HepG2 (cell line): ENCODE measurements at regions not wholly inside any gene's neighbourhood (a gene's known extent, or its start where the extent isn't known, plus 50 kb on each side); places are given as distances from the start of the nearest gene placed in this dataset.

Experiments
- ATAC-seq: fragments of 200-7000 bp; cut with Tn5 transposase; 3 replicates; pipeline ENCODE4 v1.9.1; 2020; ENCODE audit warnings: mild to moderate bottlenecking, moderate library complexity
- BruUV-seq: library from RNA; stranded (reverse); fragments of 400-500 nt; replicated peaks from 2 replicates; lab custom pipeline; 2021; lab: Mats Ljungman, UMichigan
- CTCF ChIA-PET: fragments of 300-600 bp; formaldehyde crosslinking; extraction: SDS; loops from one replicate; lab custom pipeline; 2021; ENCODE audit warnings: low total read pairs, inconsistent platforms, low intra/inter-chr PET ratio; lab: Yijun Ruan, JAX
- POLR2A ChIA-PET: fragments of 350-600 bp; sonication (Branson Sonifier 250); formaldehyde crosslinking; loops from one replicate; lab custom pipeline; 2020; ENCODE audit warnings: antibody characterized with exemption, inconsistent platforms; lab: Yijun Ruan, JAX
- DNase-seq: peaks from one replicate; pipeline ENCODE4 v3.0.0-alpha.2; 2015; ENCODE audit warnings: low spot score
- FAIRE-seq: peaks from 3 replicates; lab custom pipeline; 2011; peaks lifted over from hg19 to GRCh38; lab: Jason Lieb, UNC
- H2AFZ ChIP-seq: one replicate; pipeline ENCODE4 v1.6.1; 2011; ENCODE audit warnings: low read length, inconsistent platforms
- H3K27ac ChIP-seq: fragments of 300-600 bp; 3 replicates; pipeline ENCODE4 v1.8.0; 2011; ENCODE audit warnings: mixed run types, mild to moderate bottlenecking, mixed read lengths, low read length, inconsistent platforms; ENCODE audit not compliant: insufficient read depth; ENCODE audit errors: extremely low read length
- H3K27me3 ChIP-seq, 2 experiments: fragments of 200-600 bp in 1 of 2; 2 replicates in 1 of 2; 3 replicates in 1 of 2; pipeline versions ENCODE4 v1.6.0 to v1.8.0; 2011; ENCODE audit warnings: low read length in 2 of 2, mild to moderate bottlenecking in 2 of 2, moderate library complexity in 2 of 2, inconsistent platforms in 1 of 2; ENCODE audit not compliant: insufficient read depth in 2 of 2, control insufficient read depth in 1 of 2
- H3K36me3 ChIP-seq, 2 experiments: fragments of 200-600 bp in 1 of 2; replicated peaks in 1 of 2; 2 replicates in 1 of 2; 3 replicates in 1 of 2; pipeline versions ENCODE4 v1.5.1 to v1.8.0; 2011; ENCODE audit warnings: low read length in 2 of 2, inconsistent platforms in 1 of 2; ENCODE audit not compliant: insufficient read depth in 2 of 2, control insufficient read depth in 1 of 2
- H3K4me1 ChIP-seq: 2 replicates; pipeline ENCODE4 v1.5.1; 2012; ENCODE audit warnings: low read length, inconsistent platforms; ENCODE audit not compliant: insufficient read depth
- H3K4me2 ChIP-seq: 2 replicates; pipeline ENCODE4 v1.6.0; 2011; ENCODE audit warnings: low read depth, low read length, inconsistent platforms
- H3K4me3 ChIP-seq, 3 experiments: fragments of 200-600 bp in 1 of 3; sonication (generic), shearing (Covaris generic) in 1 of 3; replicated peaks in 1 of 3; 2 replicates each; pipeline ENCODE4 v1.5.1; 2011 to 2016; ENCODE audit warnings: low read length in 3 of 3, inconsistent platforms in 2 of 3, low read depth in 2 of 3, mild to moderate bottlenecking in 2 of 3, control low read depth in 1 of 3, mixed read lengths in 1 of 3; ENCODE audit not compliant: insufficient read depth in 1 of 3
- H3K79me2 ChIP-seq: one replicate; pipeline ENCODE4 v1.6.1; 2011; ENCODE audit warnings: low read length, inconsistent platforms; ENCODE audit not compliant: insufficient read depth
- H3K9ac ChIP-seq: 2 replicates; pipeline ENCODE4 v1.6.0; 2011; ENCODE audit warnings: mild to moderate bottlenecking, low read depth, low read length, inconsistent platforms; ENCODE audit not compliant: insufficient read depth
- H3K9me3 ChIP-seq: 2 replicates; pipeline ENCODE4 v1.5.1; 2012; ENCODE audit warnings: mild to moderate bottlenecking, low read length
- H4K20me1 ChIP-seq: 2 replicates; pipeline ENCODE4 v1.6.0; 2011; ENCODE audit warnings: inconsistent platforms, mild to moderate bottlenecking, low read length, moderate library complexity; ENCODE audit not compliant: insufficient read depth
- ARNTL ChIP-seq: sonication (generic); formaldehyde crosslinking; IDR thresholded peaks from 2 replicates; pipeline ENCODE4 v1.4.0; 2020; ENCODE audit warnings: mild to moderate bottlenecking, missing genetic modification reagents
- FOXO1 ChIP-seq: sonication (generic); formaldehyde crosslinking; IDR thresholded peaks from 2 replicates; pipeline ENCODE4 v1.4.0; 2020; ENCODE audit warnings: missing genetic modification reagents
- HMG20B ChIP-seq: conservative IDR thresholded peaks from 2 replicates; pipeline ENCODE4 v1.6.1; 2016; ENCODE audit warnings: missing genetic modification reagents, missing compliant biosample characterization
- HNRNPUL1 ChIP-seq: fragments of 200-400 bp; formaldehyde crosslinking; IDR thresholded peaks from 2 replicates; pipeline ENCODE4 v1.6.1; 2017; ENCODE audit warnings: low read depth, mild to moderate bottlenecking, low read length, moderate library complexity
- HOXA9 ChIP-seq: sonication (generic); formaldehyde crosslinking; IDR thresholded peaks from 2 replicates; pipeline ENCODE4 v1.8.1; 2022; ENCODE audit warnings: missing genetic modification reagents, mild to moderate bottlenecking, moderate library complexity, borderline replicate concordance
- NFYC ChIP-seq: IDR thresholded peaks from 2 replicates; pipeline ENCODE4 v1.6.1; 2016; ENCODE audit warnings: missing genetic modification reagents, missing compliant biosample characterization
- REL ChIP-seq: sonication (generic); formaldehyde crosslinking; conservative IDR thresholded peaks from 2 replicates; pipeline ENCODE4 v1.8.0; 2022; ENCODE audit warnings: mild to moderate bottlenecking, missing genetic modification reagents, moderate library complexity
- SOX5 ChIP-seq: IDR thresholded peaks from 2 replicates; pipeline ENCODE4 v1.6.1; 2016; ENCODE audit warnings: borderline replicate concordance
- SP1 ChIP-seq, 2 experiments: fragments of 450-650 bp in 1 of 2; sonication (generic) in 1 of 2; formaldehyde crosslinking in 1 of 2; IDR thresholded peaks; 2 replicates each; pipeline versions ENCODE4 v1.4.0 to v1.6.1; 2016 to 2020; ENCODE audit warnings: missing genetic modification reagents in 1 of 2
- ZFAT ChIP-seq: sonication (generic); formaldehyde crosslinking; conservative IDR thresholded peaks from 2 replicates; pipeline ENCODE4 v1.8.1; 2023; ENCODE audit warnings: missing genetic modification reagents, inconsistent platforms
- ZFP36 ChIP-seq: fragments of 150-350 bp; IDR thresholded peaks from 2 replicates; pipeline ENCODE4 v1.6.1; 2018; ENCODE audit warnings: borderline replicate concordance, low read length, low read depth; ENCODE audit not compliant: partially characterized antibody
- ZNF30 ChIP-seq: sonication (generic); formaldehyde crosslinking; IDR thresholded peaks from 2 replicates; pipeline ENCODE4 v1.5.0; 2020; ENCODE audit warnings: mild to moderate bottlenecking, missing genetic modification reagents
- ZNF713 ChIP-seq: sonication (generic); formaldehyde crosslinking; IDR thresholded peaks from 2 replicates; pipeline ENCODE4 v1.4.0; 2020; ENCODE audit warnings: mild to moderate bottlenecking, missing genetic modification reagents
- ZNF720 ChIP-seq: sonication (generic); formaldehyde crosslinking; IDR thresholded peaks from 2 replicates; pipeline ENCODE4 v1.4.0; 2020; ENCODE audit warnings: missing genetic modification reagents
- in situ Hi-C: cut with HindIII; loops from 2 replicates; pipeline ENCODE4 v1.10.0; 2017; ENCODE audit warnings: low pct_unique_long_range_greater_than_20kb; ENCODE audit not compliant: extremely low pct_ligation_motif_present
- intact Hi-C: fragments of 100-400 bp; cut with micrococcal nuclease; formaldehyde crosslinking; loops from one replicate; pipeline ENCODE4 v1.10.0; 2022; ENCODE audit not compliant: unreplicated experiment
- TF ChIP-seq, protein P1 (sequence below): sonication (generic); formaldehyde crosslinking; IDR thresholded peaks from 2 replicates; pipeline ENCODE4 v1.8.1; 2023; ENCODE audit warnings: missing genetic modification reagents, mild to moderate bottlenecking, borderline replicate concordance
- TF ChIP-seq, protein P2 (sequence below): sonication (generic); formaldehyde crosslinking; IDR thresholded peaks from 2 replicates; pipeline ENCODE4 v1.5.0; 2020; ENCODE audit warnings: missing genetic modification reagents
- TF ChIP-seq, protein P3 (sequence below): sonication (generic); formaldehyde crosslinking; IDR thresholded peaks from 2 replicates; pipeline ENCODE4 v1.5.0; 2020; ENCODE audit warnings: mild to moderate bottlenecking, missing genetic modification reagents, borderline replicate concordance
- TF ChIP-seq, protein P4 (sequence below): sonication (generic); formaldehyde crosslinking; IDR thresholded peaks from 2 replicates; pipeline ENCODE4 v1.4.0; 2020; ENCODE audit warnings: low read depth, missing genetic modification reagents

DNA sequence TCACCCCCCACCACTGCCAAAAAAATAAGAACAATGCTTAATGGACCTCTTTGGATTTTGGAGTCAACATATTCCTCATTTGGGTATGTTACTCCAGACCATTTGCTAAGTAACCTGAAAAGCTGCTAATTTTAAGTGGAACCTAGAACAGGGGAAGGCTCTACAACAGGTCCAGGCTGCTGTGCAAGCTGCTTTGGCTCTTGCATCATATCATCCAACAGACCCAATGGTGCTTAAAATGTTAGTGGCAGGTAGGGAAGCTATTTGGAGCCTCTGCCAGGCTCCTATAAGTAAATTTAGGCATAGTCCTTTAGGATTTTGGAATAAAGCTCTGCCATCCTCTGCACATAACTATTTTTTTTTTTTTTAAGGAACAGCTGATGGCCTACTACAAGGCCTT lies 132.2 kb upstream of the PMCH start:
- ATAC-seq: no peak
- POLR2A ChIA-PET: no interaction called here
- no TSS peak for BruUV-seq
- TF ChIP-seq ZFP36: no peak
- TF ChIP-seq REL: no peak
- no peak for TF ChIP-seq HOXA9 (CRISPR knock-in tag)
- TF ChIP-seq SOX5 (CRISPR knock-in tag): no peak
- TF ChIP-seq ZNF720 (CRISPR knock-in tag): no peak
- no peak for TF ChIP-seq ZNF713 (CRISPR knock-in tag)
- TF ChIP-seq, protein P1, sequence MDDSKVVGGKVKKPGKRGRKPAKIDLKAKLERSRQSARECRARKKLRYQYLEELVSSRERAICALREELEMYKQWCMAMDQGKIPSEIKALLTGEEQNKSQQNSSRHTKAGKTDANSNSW (CRISPR knock-in tag): no peak
- TF ChIP-seq, protein P2, sequence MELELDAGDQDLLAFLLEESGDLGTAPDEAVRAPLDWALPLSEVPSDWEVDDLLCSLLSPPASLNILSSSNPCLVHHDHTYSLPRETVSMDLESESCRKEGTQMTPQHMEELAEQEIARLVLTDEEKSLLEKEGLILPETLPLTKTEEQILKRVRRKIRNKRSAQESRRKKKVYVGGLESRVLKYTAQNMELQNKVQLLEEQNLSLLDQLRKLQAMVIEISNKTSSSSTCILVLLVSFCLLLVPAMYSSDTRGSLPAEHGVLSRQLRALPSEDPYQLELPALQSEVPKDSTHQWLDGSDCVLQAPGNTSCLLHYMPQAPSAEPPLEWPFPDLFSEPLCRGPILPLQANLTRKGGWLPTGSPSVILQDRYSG: no peak
- TF ChIP-seq HMG20B (CRISPR knock-in tag): no peak
- TF ChIP-seq ZFAT (CRISPR knock-in tag): no peak
- no peak for TF ChIP-seq NFYC (CRISPR knock-in tag)
- TF ChIP-seq, protein P3, sequence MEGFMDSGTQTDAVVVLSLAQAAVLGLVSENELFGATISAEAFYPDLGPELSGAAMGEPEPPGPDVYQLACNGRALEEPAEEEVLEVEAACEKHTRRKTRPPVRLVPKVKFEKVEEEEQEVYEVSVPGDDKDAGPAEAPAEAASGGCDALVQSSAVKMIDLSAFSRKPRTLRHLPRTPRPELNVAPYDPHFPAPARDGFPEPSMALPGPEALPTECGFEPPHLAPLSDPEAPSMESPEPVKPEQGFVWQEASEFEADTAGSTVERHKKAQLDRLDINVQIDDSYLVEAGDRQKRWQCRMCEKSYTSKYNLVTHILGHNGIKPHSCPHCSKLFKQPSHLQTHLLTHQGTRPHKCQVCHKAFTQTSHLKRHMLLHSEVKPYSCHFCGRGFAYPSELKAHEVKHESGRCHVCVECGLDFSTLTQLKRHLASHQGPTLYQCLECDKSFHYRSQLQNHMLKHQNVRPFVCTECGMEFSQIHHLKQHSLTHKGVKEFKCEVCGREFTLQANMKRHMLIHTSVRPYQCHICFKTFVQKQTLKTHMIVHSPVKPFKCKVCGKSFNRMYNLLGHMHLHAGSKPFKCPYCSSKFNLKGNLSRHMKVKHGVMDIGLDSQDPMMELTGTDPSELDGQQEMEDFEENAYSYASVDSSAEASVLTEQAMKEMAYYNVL (CRISPR knock-in tag): no peak
- no peak for TF ChIP-seq ARNTL (CRISPR knock-in tag)
- TF ChIP-seq FOXO1 (CRISPR knock-in tag): no peak
- no peak for TF ChIP-seq ZNF30 (CRISPR knock-in tag)
- no peak for TF ChIP-seq SP1 (IDR thresholded peaks at IDR 0.05)
- TF ChIP-seq SP1 (CRISPR knock-in tag; IDR thresholded peaks at IDR 0.05): no peak
- no peak for TF ChIP-seq HNRNPUL1
- TF ChIP-seq, protein P4, sequence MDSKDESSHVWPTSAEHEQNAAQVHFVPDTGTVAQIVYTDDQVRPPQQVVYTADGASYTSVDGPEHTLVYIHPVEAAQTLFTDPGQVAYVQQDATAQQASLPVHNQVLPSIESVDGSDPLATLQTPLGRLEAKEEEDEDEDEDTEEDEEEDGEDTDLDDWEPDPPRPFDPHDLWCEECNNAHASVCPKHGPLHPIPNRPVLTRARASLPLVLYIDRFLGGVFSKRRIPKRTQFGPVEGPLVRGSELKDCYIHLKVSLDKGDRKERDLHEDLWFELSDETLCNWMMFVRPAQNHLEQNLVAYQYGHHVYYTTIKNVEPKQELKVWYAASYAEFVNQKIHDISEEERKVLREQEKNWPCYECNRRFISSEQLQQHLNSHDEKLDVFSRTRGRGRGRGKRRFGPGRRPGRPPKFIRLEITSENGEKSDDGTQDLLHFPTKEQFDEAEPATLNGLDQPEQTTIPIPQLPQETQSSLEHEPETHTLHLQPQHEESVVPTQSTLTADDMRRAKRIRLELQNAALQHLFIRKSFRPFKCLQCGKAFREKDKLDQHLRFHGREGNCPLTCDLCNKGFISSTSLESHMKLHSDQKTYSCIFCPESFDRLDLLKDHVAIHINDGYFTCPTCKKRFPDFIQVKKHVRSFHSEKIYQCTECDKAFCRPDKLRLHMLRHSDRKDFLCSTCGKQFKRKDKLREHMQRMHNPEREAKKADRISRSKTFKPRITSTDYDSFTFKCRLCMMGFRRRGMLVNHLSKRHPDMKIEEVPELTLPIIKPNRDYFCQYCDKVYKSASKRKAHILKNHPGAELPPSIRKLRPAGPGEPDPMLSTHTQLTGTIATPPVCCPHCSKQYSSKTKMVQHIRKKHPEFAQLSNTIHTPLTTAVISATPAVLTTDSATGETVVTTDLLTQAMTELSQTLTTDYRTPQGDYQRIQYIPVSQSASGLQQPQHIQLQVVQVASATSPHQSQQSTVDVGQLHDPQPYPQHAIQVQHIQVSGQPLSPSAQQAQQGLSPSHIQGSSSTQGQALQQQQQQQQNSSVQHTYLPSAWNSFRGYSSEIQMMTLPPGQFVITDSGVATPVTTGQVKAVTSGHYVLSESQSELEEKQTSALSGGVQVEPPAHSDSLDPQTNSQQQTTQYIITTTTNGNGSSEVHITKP (CRISPR knock-in tag): no peak

More for the DNA sequence above, 132.2 kb upstream of the PMCH start:
- CTCF ChIA-PET: no interaction called here
- no peak for DNase-seq
- Histone ChIP-seq H3K4me2 (no peak overlapping the region), H3K9me3 (no peaks in the 10 kb centered on the region), H2AFZ (no peak overlapping the region), H3K4me3 (no peak overlapping the region), H3K27me3 (no peaks in the 10 kb centered on the region; a peak in 1 of 5 replicates), H3K79me2 (no peaks in the 10 kb centered on the region), H3K36me3 (no peaks in the 10 kb centered on the region), H3K4me1 (no peaks in the 10 kb centered on the region), H3K9ac (no peak overlapping the region), H3K27ac (no peak overlapping the region), H4K20me1 (no peaks in the 10 kb centered on the region)
- FAIRE-seq: no peak
- in situ Hi-C loops (no loop called here), intact Hi-C loops (no loop called here)
